Breast epithelium (tissue), 4 donors: ENCODE measurements at regions not wholly inside any gene's neighbourhood (a gene's known extent, or its start where the extent isn't known, plus 50 kb on each side); places are given as distances from the start of the nearest gene placed in this dataset.
A peak's percentile ranks its signal among the peaks of the same experiment; 100 is the strongest.

Experiments used
- DNase-seq, 2 donors: peaks; one replicate each; pipeline ENCODE4 v3.0.0-alpha.2; 2019; ENCODE audit warnings: low spot score in 2 of 2
- H3K27ac ChIP-seq, 2 donors: fragments of 200-600 bp; sonication (generic) in 1 of 2; one replicate each; pipeline ENCODE4 v1.5.1; 2016 to 2019; ENCODE audit warnings: mild to moderate bottlenecking in 1 of 2
- H3K27me3 ChIP-seq, 2 donors: fragments of 200-600 bp; sonication (generic) in 1 of 2; one replicate each; pipeline versions ENCODE4 v1.5.1 to v1.6.0; 2017 to 2019; ENCODE audit warnings: control low read depth in 1 of 2, mild to moderate bottlenecking in 1 of 2
- H3K36me3 ChIP-seq: fragments of 200-600 bp; one replicate; pipeline ENCODE4 v1.5.1; 2019
- H3K4me1 ChIP-seq, 2 donors: fragments of 200-600 bp; sonication (generic); one replicate each; pipeline ENCODE4 v1.5.1; 2016 to 2019; ENCODE audit warnings: control low read depth in 1 of 2
- H3K4me3 ChIP-seq, 3 donors: fragments of 200-600 bp; sonication (generic); 1 replicate in 2 of 3; 2 replicates in 1 of 3; pipeline ENCODE4 v1.5.1; 2016 to 2019; ENCODE audit warnings: mild to moderate bottlenecking in 3 of 3, moderate library complexity in 2 of 3
- H3K9me3 ChIP-seq, 2 donors: fragments of 200-600 bp; sonication (generic) in 1 of 2; one replicate each; pipeline ENCODE4 v1.5.1; 2016 to 2019; ENCODE audit warnings: control low read depth in 1 of 2
- POLR2A ChIP-seq: fragments of 450-650 bp; IDR thresholded peaks from one replicate; pipeline ENCODE4 v1.6.1; 2016; ENCODE audit warnings: antibody characterized with exemption, mild to moderate bottlenecking, moderate library complexity
- POLR2AphosphoS5 ChIP-seq, 3 donors: sonication (generic); formaldehyde crosslinking; IDR thresholded peaks; one replicate each; pipeline ENCODE4 v1.6.1; 2017; ENCODE audit warnings: antibody characterized with exemption in 3 of 3
- intact Hi-C: fragments of 100-400 bp; cut with DNase I; formaldehyde crosslinking; loops from one replicate; pipeline ENCODE4 v1.15.1; 2023; ENCODE audit warnings: low total_unique reads
- TF ChIP-seq, protein P1 (sequence below), 3 donors: fragments of 450-650 bp; IDR thresholded peaks; one replicate each; pipeline ENCODE4 v1.5.1; 2016 to 2017; ENCODE audit warnings: antibody characterized with exemption in 3 of 3, mild to moderate bottlenecking in 3 of 3, moderate library complexity in 3 of 3

DNA sequence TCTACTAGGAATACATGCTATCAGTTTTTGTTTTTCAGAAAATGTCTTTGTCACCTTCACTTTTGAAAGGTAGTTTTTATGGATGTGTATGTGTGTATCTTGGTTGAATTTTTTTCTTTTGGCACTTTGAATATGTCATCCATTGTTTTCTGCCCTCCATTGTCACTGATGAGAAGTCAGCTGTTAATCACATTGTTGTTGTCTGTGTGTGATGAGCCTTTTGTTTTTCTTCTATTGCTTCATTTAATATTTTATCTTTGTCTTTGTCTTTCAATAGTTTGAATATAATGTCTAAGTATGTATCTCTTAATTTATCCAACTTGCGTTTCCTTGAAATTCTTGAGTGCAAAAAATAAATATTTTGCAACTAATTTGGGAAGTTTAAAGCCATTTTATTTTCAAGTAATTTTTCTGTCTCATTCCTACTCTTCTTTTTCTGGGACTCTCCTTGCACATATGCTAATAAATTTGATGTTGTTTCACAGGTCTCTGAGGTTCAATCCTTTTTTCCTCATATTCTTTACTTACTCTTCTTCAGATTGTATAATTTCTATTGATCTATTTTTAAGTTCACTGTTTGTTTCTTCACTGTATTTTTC, 546.9 kb upstream of the GHITM start:
- Histone ChIP-seq H3K27me3 (no peaks in the 10 kb centered on the region), H3K27ac (no peak overlapping the region), H3K4me1 (no peaks in the 10 kb centered on the region), H3K4me3 (no peak overlapping the region), H3K9me3 (peaks cover 0 to 18% of the 10 kb centered on the region in 2 donors), H3K36me3 (no peaks in the 10 kb centered on the region)
- intact Hi-C loops = no loop called here
- TF ChIP-seq, protein P1, sequence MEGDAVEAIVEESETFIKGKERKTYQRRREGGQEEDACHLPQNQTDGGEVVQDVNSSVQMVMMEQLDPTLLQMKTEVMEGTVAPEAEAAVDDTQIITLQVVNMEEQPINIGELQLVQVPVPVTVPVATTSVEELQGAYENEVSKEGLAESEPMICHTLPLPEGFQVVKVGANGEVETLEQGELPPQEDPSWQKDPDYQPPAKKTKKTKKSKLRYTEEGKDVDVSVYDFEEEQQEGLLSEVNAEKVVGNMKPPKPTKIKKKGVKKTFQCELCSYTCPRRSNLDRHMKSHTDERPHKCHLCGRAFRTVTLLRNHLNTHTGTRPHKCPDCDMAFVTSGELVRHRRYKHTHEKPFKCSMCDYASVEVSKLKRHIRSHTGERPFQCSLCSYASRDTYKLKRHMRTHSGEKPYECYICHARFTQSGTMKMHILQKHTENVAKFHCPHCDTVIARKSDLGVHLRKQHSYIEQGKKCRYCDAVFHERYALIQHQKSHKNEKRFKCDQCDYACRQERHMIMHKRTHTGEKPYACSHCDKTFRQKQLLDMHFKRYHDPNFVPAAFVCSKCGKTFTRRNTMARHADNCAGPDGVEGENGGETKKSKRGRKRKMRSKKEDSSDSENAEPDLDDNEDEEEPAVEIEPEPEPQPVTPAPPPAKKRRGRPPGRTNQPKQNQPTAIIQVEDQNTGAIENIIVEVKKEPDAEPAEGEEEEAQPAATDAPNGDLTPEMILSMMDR (IDR thresholded peaks at IDR 0.05) = no peak
- no peak for TF ChIP-seq POLR2AphosphoS5 (IDR thresholded peaks at IDR 0.05)
- TF ChIP-seq POLR2A = no peak
- DNase-seq = no peak

DNA sequence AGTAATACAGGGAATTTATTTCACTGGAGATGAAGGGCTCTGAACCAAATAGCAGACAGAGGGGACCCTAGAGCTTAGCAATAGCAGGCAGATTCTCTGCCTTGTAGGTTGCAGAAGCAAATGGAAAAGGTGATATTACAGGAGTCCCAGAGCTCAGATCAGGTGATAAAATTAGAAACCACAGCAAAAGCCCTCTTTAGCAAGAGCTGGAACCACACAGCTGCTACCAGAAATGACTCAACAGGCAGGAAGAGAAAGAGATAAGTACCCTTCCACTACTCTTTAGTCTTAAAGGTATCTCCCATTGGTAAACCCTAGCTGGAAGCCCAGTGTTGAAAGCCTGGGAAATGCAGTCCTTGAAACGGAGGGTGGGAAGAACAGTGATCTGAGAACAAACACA, 535.6 kb upstream of the GHITM start:
- H3K4me3 ChIP-seq = no peak overlapping the region
- DNase-seq = no peak
- H3K4me1 ChIP-seq = no peaks in the 10 kb centered on the region
- H3K27ac ChIP-seq = no peak overlapping the region
- TF ChIP-seq, protein P1 (IDR thresholded peaks at IDR 0.05) = no peak
- TF ChIP-seq POLR2AphosphoS5 (IDR thresholded peaks at IDR 0.05) = no peak
- TF ChIP-seq POLR2A = no peak
- intact Hi-C loops = no loop called here
- no peaks in the 10 kb centered on the region for H3K36me3 ChIP-seq
- no peaks in the 10 kb centered on the region for H3K27me3 ChIP-seq
- H3K9me3 ChIP-seq = no peaks in the 10 kb centered on the region

DNA sequence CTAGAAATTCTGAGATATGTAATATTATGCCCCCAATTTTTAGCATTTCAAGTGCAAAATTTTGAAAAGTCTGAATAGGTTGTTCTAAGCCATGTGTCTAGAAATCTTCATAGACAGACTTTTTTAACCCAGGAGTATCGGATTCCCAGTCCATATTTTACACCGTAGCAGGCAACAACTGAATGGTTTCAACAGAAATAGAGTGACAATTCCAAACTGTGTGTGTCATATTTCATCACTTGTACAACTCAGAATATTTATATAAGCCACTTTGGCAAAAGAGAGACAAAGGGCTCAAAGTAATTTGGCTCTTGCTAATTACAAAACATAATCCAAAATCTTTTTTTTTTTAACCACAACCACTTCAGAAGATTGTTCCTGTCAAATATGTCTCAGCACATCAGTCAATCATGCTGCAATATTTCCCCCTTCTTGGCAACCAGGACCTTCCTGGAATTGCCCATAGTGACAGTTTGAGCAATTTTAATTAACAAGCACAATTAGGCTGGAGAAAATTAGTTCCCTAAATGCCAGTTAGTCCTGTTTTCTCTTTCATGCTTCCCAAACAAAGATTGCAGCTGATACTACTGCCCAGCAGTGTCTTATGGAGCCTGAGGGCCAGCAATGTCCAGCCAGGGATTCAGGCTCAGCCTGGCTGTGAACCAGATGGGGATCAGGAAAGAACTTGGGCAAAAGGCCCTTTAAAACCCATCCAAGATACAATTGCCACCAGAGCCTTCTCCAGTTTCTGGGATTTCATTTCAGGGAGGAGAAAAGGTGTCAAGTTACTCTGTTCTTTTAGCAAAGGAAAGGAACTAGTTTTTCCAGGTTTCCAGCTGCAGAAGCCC, 533.3 kb upstream of the GHITM start:
- intact Hi-C loops = no loop called here
- Histone ChIP-seq H3K9me3 (no peaks in the 10 kb centered on the region), H3K4me1 (no peaks in the 10 kb centered on the region), H3K27me3 (no peaks in the 10 kb centered on the region), H3K36me3 (no peaks in the 10 kb centered on the region), H3K4me3 (no peak overlapping the region), H3K27ac (no peak overlapping the region)
- TF ChIP-seq, protein P1 (IDR thresholded peaks at IDR 0.05) = no peak
- TF ChIP-seq POLR2AphosphoS5 (IDR thresholded peaks at IDR 0.05) (peak in 1 of 3 donors; percentile 7), POLR2A (no peak)
- DNase-seq = peak in 1 of 2 donors; percentile 27

DNA sequence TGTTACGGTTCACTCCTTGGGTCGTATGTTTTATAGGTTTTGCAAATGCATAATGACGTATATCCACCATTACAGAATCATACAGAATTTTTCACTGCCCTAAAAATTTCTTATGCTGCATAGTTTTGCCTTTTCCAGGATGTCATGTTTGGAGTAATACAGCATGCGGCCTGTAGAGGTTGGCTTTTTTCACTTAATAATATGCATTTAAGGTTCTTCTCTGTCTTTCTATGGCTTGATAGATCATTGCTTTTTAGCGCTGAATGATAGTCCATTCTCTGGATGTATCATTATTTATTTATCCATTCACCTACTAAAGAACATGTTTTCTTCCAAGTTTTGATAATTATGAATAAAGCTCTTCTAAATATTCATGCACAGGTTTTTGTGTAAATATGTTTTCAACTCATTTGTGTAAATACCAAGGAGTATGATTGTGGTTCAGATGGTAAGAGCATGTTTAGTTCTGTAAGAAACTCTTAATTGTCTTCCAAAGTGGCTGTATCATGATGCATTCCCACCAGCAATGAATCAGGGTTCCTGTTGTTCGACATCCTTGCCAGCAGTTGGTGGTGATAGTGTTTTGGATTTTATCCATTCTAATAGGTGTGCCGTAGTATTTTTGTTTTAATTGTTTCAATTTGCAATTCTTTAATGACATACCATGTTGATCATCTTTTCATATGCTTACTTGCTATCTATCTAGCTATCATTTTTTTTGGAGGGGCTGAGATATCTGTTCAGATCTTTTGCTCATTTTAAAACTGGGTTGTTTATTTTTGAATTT, 531.2 kb upstream of the GHITM start:
- H3K27me3 ChIP-seq = no peaks in the 10 kb centered on the region
- intact Hi-C loops = no loop called here
- no peaks in the 10 kb centered on the region for H3K4me1 ChIP-seq
- TF ChIP-seq POLR2AphosphoS5 (IDR thresholded peaks at IDR 0.05) = no peak
- TF ChIP-seq, protein P1 (IDR thresholded peaks at IDR 0.05) = no peak
- TF ChIP-seq POLR2A = no peak
- H3K27ac ChIP-seq = no peak overlapping the region
- H3K36me3 ChIP-seq = no peaks in the 10 kb centered on the region
- no peaks in the 10 kb centered on the region for H3K9me3 ChIP-seq
- no peak overlapping the region for H3K4me3 ChIP-seq
- DNase-seq = no peak
